ENCODE measurements at regions not wholly inside any gene's neighbourhood (a gene's known extent, or its start where the extent isn't known, plus 50 kb on each side); places are given as distances from the start of the nearest gene placed in this dataset.

GRCh38 chr6:148208298-148208697 lies 134.3 kb upstream of the SASH1 start:
- Histone ChIP-seq H3K4me3 (ENCODE audit: low read depth, low read length) (no peak overlapping the region), H3K4me1 (ENCODE audit: control insufficient read depth, insufficient read depth, low read length) (no peaks in the 10 kb centered on the region), H3K9me3 (ENCODE audit: control insufficient read depth, insufficient read depth, low read length) (no peaks in the 10 kb centered on the region), H3K36me3 (ENCODE audit: control insufficient read depth, insufficient read depth, low read length) (no peaks in the 10 kb centered on the region), H3K27ac (ENCODE audit: low read depth, low read length) (no peak overlapping the region), H3K27me3 (ENCODE audit: control insufficient read depth, insufficient read depth, low read length) (no peaks in the 10 kb centered on the region)
- no CpG with 5 or more reads among the region's 3 CpGs for WGBS (ENCODE audit: insufficient coverage)
- DNase-seq (ENCODE audit: low read depth in 4 of 6, low spot score in 6 of 6) = no peak

GRCh38 chr6:148211777-148212324 lies 130.8 kb upstream of the SASH1 start:
- DNase-seq (ENCODE audit: low read depth in 4 of 6, low spot score in 6 of 6) = no peak
- H3K4me3 ChIP-seq (ENCODE audit: low read depth, low read length) = no peak overlapping the region
- H3K27ac ChIP-seq (ENCODE audit: low read depth, low read length) = no peak overlapping the region
- no peaks in the 10 kb centered on the region for H3K36me3 ChIP-seq (ENCODE audit: control insufficient read depth, insufficient read depth, low read length)
- no peaks in the 10 kb centered on the region for H3K27me3 ChIP-seq (ENCODE audit: control insufficient read depth, insufficient read depth, low read length)
- 100% methylated on average over 7 of the region's 11 CpGs for WGBS (ENCODE audit: insufficient coverage)
- peaks cover 5% of the 10 kb centered on the region for H3K4me1 ChIP-seq (ENCODE audit: control insufficient read depth, insufficient read depth, low read length)
- no peaks in the 10 kb centered on the region for H3K9me3 ChIP-seq (ENCODE audit: control insufficient read depth, insufficient read depth, low read length)

- no peak overlapping the region for H3K4me3 ChIP-seq (ENCODE audit: low read depth, low read length)
- H3K27ac ChIP-seq (ENCODE audit: low read depth, low read length) = no peak overlapping the region
- WGBS (ENCODE audit: insufficient coverage) = no CpG with 5 or more reads among the region's 3 CpGs
These were observed 130.3 kb upstream of the SASH1 start for GRCh38 chr6:148212366-148212765.

GRCh38 chr6:148213366-148213765 lies 129.3 kb upstream of the SASH1 start:
- H3K27me3 ChIP-seq (ENCODE audit: control insufficient read depth, insufficient read depth, low read length) = no peaks in the 10 kb centered on the region
- H3K9me3 ChIP-seq (ENCODE audit: control insufficient read depth, insufficient read depth, low read length) = no peaks in the 10 kb centered on the region
- no peak overlapping the region for H3K27ac ChIP-seq (ENCODE audit: low read depth, low read length)
- WGBS (ENCODE audit: insufficient coverage) = 60% methylated on average over 1 of the region's 3 CpGs
- DNase-seq (ENCODE audit: low read depth in 4 of 6, low spot score in 6 of 6) = no peak
- peaks cover 5% of the 10 kb centered on the region for H3K4me1 ChIP-seq (ENCODE audit: control insufficient read depth, insufficient read depth, low read length)
- no peaks in the 10 kb centered on the region for H3K36me3 ChIP-seq (ENCODE audit: control insufficient read depth, insufficient read depth, low read length)
- H3K4me3 ChIP-seq (ENCODE audit: low read depth, low read length) = no peak overlapping the region

More at GRCh38 chr6:148212366-148212765, 130.3 kb upstream of the SASH1 start:
- Histone ChIP-seq H3K27me3 (ENCODE audit: control insufficient read depth, insufficient read depth, low read length) (no peaks in the 10 kb centered on the region), H3K9me3 (ENCODE audit: control insufficient read depth, insufficient read depth, low read length) (no peaks in the 10 kb centered on the region), H3K4me1 (ENCODE audit: control insufficient read depth, insufficient read depth, low read length) (peaks cover 5% of the 10 kb centered on the region), H3K36me3 (ENCODE audit: control insufficient read depth, insufficient read depth, low read length) (no peaks in the 10 kb centered on the region)
- DNase-seq (ENCODE audit: low read depth in 4 of 6, low spot score in 6 of 6) = no peak

- no peaks in the 10 kb centered on the region for H3K36me3 ChIP-seq (ENCODE audit: control insufficient read depth, insufficient read depth, low read length)
- H3K27me3 ChIP-seq (ENCODE audit: control insufficient read depth, insufficient read depth, low read length) = no peaks in the 10 kb centered on the region
- no peaks in the 10 kb centered on the region for H3K9me3 ChIP-seq (ENCODE audit: control insufficient read depth, insufficient read depth, low read length)
- H3K4me3 ChIP-seq (ENCODE audit: low read depth, low read length) = no peak overlapping the region
- H3K4me1 ChIP-seq (ENCODE audit: control insufficient read depth, insufficient read depth, low read length) = peaks cover 8% of the 10 kb centered on the region
- DNase-seq (ENCODE audit: low read depth in 4 of 6, low spot score in 6 of 6) = peak in 1 of 6 donors; percentile 45
- WGBS (ENCODE audit: insufficient coverage) = 59% methylated on average over 2 of the region's 5 CpGs
- H3K27ac ChIP-seq (ENCODE audit: low read depth, low read length) = no peak overlapping the region
These were observed 128.0 kb upstream of the SASH1 start for GRCh38 chr6:148214667-148215066.

- Histone ChIP-seq H3K27ac (ENCODE audit: low read depth, low read length) (no peak overlapping the region), H3K9me3 (ENCODE audit: control insufficient read depth, insufficient read depth, low read length) (no peaks in the 10 kb centered on the region), H3K4me3 (ENCODE audit: low read depth, low read length) (no peak overlapping the region), H3K36me3 (ENCODE audit: control insufficient read depth, insufficient read depth, low read length) (no peaks in the 10 kb centered on the region), H3K27me3 (ENCODE audit: control insufficient read depth, insufficient read depth, low read length) (no peaks in the 10 kb centered on the region), H3K4me1 (ENCODE audit: control insufficient read depth, insufficient read depth, low read length) (peaks cover 8% of the 10 kb centered on the region)
- no peak for DNase-seq (ENCODE audit: low read depth in 4 of 6, low spot score in 6 of 6)
- no CpG with 5 or more reads among the region's 4 CpGs for WGBS (ENCODE audit: insufficient coverage)
These were observed 125.6 kb upstream of the SASH1 start for GRCh38 chr6:148217051-148217450.

- no peak overlapping the region for H3K27ac ChIP-seq (ENCODE audit: low read depth, low read length)
- H3K27me3 ChIP-seq (ENCODE audit: control insufficient read depth, insufficient read depth, low read length) = no peaks in the 10 kb centered on the region
- WGBS (ENCODE audit: insufficient coverage) = 44% methylated on average over 1 of the region's 3 CpGs
- peaks cover 8% of the 10 kb centered on the region for H3K4me1 ChIP-seq (ENCODE audit: control insufficient read depth, insufficient read depth, low read length)
- no peaks in the 10 kb centered on the region for H3K9me3 ChIP-seq (ENCODE audit: control insufficient read depth, insufficient read depth, low read length)
- no peak for DNase-seq (ENCODE audit: low read depth in 4 of 6, low spot score in 6 of 6)
- no peaks in the 10 kb centered on the region for H3K36me3 ChIP-seq (ENCODE audit: control insufficient read depth, insufficient read depth, low read length)
- no peak overlapping the region for H3K4me3 ChIP-seq (ENCODE audit: low read depth, low read length)
These were observed 124.7 kb upstream of the SASH1 start for GRCh38 chr6:148217921-148218320.

GRCh38 chr6:148218542-148219258 lies 123.9 kb upstream of the SASH1 start:
- Histone ChIP-seq H3K9me3 (ENCODE audit: control insufficient read depth, insufficient read depth, low read length) (no peaks in the 10 kb centered on the region), H3K4me3 (ENCODE audit: low read depth, low read length) (no peak overlapping the region), H3K4me1 (ENCODE audit: control insufficient read depth, insufficient read depth, low read length) (peaks cover 8% of the 10 kb centered on the region), H3K27ac (ENCODE audit: low read depth, low read length) (no peak overlapping the region), H3K36me3 (ENCODE audit: control insufficient read depth, insufficient read depth, low read length) (no peaks in the 10 kb centered on the region), H3K27me3 (ENCODE audit: control insufficient read depth, insufficient read depth, low read length) (no peaks in the 10 kb centered on the region)
- no peak for DNase-seq (ENCODE audit: low read depth in 4 of 6, low spot score in 6 of 6)
- 98% methylated on average over 3 of the region's 3 CpGs for WGBS (ENCODE audit: insufficient coverage)

GRCh38 chr6:148221196-148221979 lies 121.2 kb upstream of the SASH1 start:
- no peak overlapping the region for H3K4me3 ChIP-seq (ENCODE audit: low read depth, low read length)
- H3K27ac ChIP-seq (ENCODE audit: low read depth, low read length) = no peak overlapping the region
- WGBS (ENCODE audit: insufficient coverage) = 25% methylated on average over 2 of the region's 6 CpGs

More at GRCh38 chr6:148221196-148221979, 121.2 kb upstream of the SASH1 start:
- Histone ChIP-seq H3K4me1 (ENCODE audit: control insufficient read depth, insufficient read depth, low read length) (peaks cover 4% of the 10 kb centered on the region), H3K36me3 (ENCODE audit: control insufficient read depth, insufficient read depth, low read length) (no peaks in the 10 kb centered on the region), H3K9me3 (ENCODE audit: control insufficient read depth, insufficient read depth, low read length) (no peaks in the 10 kb centered on the region), H3K27me3 (ENCODE audit: control insufficient read depth, insufficient read depth, low read length) (no peaks in the 10 kb centered on the region)
- DNase-seq (ENCODE audit: low read depth in 4 of 6, low spot score in 6 of 6) = peak in 1 of 6 donors; percentile 53
